Cardiac muscle cell (in vitro differentiated cells and primary cell): ENCODE measurements at regions not wholly inside any gene's neighbourhood (a gene's known extent, or its start where the extent isn't known, plus 50 kb on each side); places are given as distances from the start of the nearest gene placed in this dataset.

Source experiments
- DNase-seq, 2 donors: peaks; one replicate each; pipeline versions ENCODE4 v3.0.0 to v3.0.0-alpha.2; 2010 to 2017; ENCODE audit warnings: low read depth in 1 of 2, low spot score in 1 of 2
- H3K27ac ChIP-seq: fragments of 200-600 bp; sonication (generic); 2 replicates; pipeline ENCODE4 v1.5.1; 2016
- H3K27me3 ChIP-seq: fragments of 200-600 bp; sonication (generic); 2 replicates; pipeline ENCODE4 v1.6.0; 2016; ENCODE audit warnings: control low read depth
- H3K36me3 ChIP-seq: fragments of 200-600 bp; sonication (generic); 2 replicates; pipeline ENCODE4 v1.5.1; 2016; ENCODE audit warnings: control low read depth
- H3K4me1 ChIP-seq: fragments of 200-600 bp; sonication (generic); 2 replicates; pipeline ENCODE4 v1.8.1; 2017; ENCODE audit warnings: low read depth, mild to moderate bottlenecking, mixed run types
- H3K4me3 ChIP-seq: fragments of 200-600 bp; sonication (generic); 2 replicates; pipeline ENCODE4 v1.5.1; 2016; ENCODE audit warnings: mild to moderate bottlenecking
- H3K9me3 ChIP-seq: fragments of 200-600 bp; sonication (generic); 2 replicates; pipeline ENCODE4 v1.5.1; 2017; ENCODE audit warnings: low read depth, mild to moderate bottlenecking, control low read depth
- CTCF ChIP-seq: IDR thresholded peaks from 2 replicates; pipeline ENCODE4 v1.5.1; 2012; ENCODE audit warnings: low read depth, mild to moderate bottlenecking, low read length

GRCh38 chr1:95512925-95513324, 278.9 kb downstream of the RWDD3 start:
- Histone ChIP-seq H3K4me1 (peaks cover under 1% of the 10 kb centered on the region), H3K27ac (no peak overlapping the region), H3K4me3 (no peak overlapping the region), H3K36me3 (no peaks in the 10 kb centered on the region), H3K27me3 (no peaks in the 10 kb centered on the region), H3K9me3 (no peaks in the 10 kb centered on the region)
- TF ChIP-seq CTCF, result no peak
- DNase-seq, result no peak

GRCh38 chr1:95517506-95517905, 283.5 kb downstream of the RWDD3 start:
- peaks cover 8% of the 10 kb centered on the region for H3K4me1 ChIP-seq
- DNase-seq, result no peak

GRCh38 chr1:95518310-95518709, 284.3 kb downstream of the RWDD3 start:
- Histone ChIP-seq H3K4me3 (no peak overlapping the region), H3K4me1 (peaks cover 8% of the 10 kb centered on the region), H3K9me3 (no peaks in the 10 kb centered on the region), H3K27ac (no peak overlapping the region), H3K36me3 (no peaks in the 10 kb centered on the region), H3K27me3 (no peaks in the 10 kb centered on the region)
- no peak for DNase-seq
- TF ChIP-seq CTCF, result no peak

More at GRCh38 chr1:95517506-95517905, 283.5 kb downstream of the RWDD3 start:
- Histone ChIP-seq H3K27ac (no peak overlapping the region), H3K4me3 (no peak overlapping the region), H3K27me3 (no peaks in the 10 kb centered on the region), H3K36me3 (no peaks in the 10 kb centered on the region), H3K9me3 (no peaks in the 10 kb centered on the region)
- TF ChIP-seq CTCF, result no peak

- no peak for TF ChIP-seq CTCF
- no peak overlapping the region for H3K4me3 ChIP-seq
- DNase-seq, result no peak
- no peaks in the 10 kb centered on the region for H3K27me3 ChIP-seq
- H3K36me3 ChIP-seq, result no peaks in the 10 kb centered on the region
- H3K27ac ChIP-seq, result no peak overlapping the region
- peaks cover 3% of the 10 kb centered on the region for H3K9me3 ChIP-seq
- H3K4me1 ChIP-seq, result peaks cover 8% of the 10 kb centered on the region
These were observed 286.4 kb downstream of the RWDD3 start for GRCh38 chr1:95520390-95520789.

GRCh38 chr1:95532335-95532734, 298.3 kb downstream of the RWDD3 start:
- TF ChIP-seq CTCF, result no peak
- DNase-seq, result no peak
- Histone ChIP-seq H3K27me3 (no peaks in the 10 kb centered on the region), H3K9me3 (no peaks in the 10 kb centered on the region), H3K4me1 (peaks cover 11% of the 10 kb centered on the region), H3K4me3 (no peak overlapping the region), H3K27ac (no peak overlapping the region), H3K36me3 (no peaks in the 10 kb centered on the region)

- H3K27ac ChIP-seq, result no peak overlapping the region
These were observed 301.0 kb downstream of the RWDD3 start for GRCh38 chr1:95534985-95535384.

More at GRCh38 chr1:95534985-95535384, 301.0 kb downstream of the RWDD3 start:
- no peak for TF ChIP-seq CTCF
- Histone ChIP-seq H3K27me3 (no peaks in the 10 kb centered on the region), H3K36me3 (no peaks in the 10 kb centered on the region), H3K4me1 (peaks cover 15% of the 10 kb centered on the region), H3K9me3 (no peaks in the 10 kb centered on the region), H3K4me3 (no peak overlapping the region)
- DNase-seq, result no peak
